ENCODE measurements at regions not wholly inside any gene's neighbourhood (a gene's known extent, or its start where the extent isn't known, plus 50 kb on each side); places are given as distances from the start of the nearest gene placed in this dataset.

DNA sequence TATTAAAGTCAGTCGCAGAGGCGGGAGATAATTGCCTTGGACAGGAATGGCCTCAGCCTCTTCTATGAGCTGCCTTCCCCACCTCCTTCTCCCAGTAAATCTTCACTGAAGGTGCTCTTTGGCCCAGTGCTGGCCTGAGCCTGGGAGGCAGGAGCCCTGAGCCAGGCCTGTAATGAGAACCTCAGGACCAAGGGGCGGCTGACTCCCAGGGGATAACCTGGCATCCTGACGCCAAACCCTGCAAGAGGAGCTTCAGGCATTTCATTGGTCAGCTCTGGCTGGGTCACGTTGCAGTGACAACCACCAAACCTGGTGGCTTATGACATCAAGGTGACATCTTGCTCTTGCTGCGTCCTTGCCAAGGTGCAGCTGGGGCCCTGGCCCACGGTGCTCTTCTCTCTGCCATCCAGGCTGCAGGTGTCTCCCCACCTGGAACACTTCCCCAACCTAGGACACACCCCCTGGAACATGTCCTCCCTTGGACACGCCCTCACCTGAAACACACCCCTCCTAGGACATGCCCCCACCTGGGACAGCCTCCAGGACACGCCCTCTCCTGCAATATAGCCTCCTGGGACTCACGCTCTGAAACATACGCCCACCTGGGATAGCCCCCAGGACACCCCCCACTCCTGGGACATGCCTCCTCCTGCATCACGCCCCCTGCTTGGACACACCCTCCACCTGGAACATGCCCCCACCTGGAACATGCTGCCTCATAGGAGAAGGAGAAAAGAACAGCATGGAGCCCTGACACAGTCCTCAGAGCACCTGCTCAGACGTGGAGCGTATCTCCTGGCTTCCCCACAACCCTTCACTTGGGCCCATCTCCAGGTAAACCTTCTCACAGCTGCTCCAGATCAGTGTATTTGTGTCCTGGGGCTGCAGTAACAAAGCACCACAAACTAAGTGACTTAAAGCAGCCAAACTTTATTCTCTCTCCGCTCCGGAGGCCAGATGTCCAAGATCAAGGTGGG lies 333.6 kb downstream of the NPHP4 start:
- DNase-seq (no peak), ATAC-seq (no peak)
- no peaks in the 10 kb centered on the region for H3K36me3 Mint-ChIP-seq
- H3K27ac Mint-ChIP-seq = peak overlapping the region in 1 of 10 donors; percentile 37
- H3K4me1 Mint-ChIP-seq = peaks cover 0 to 19% (median 6%) of the 10 kb centered on the region in 4 donors
- H3K27me3 Mint-ChIP-seq = peaks cover 0 to 13% (median 0%) of the 10 kb centered on the region in 5 donors
- POLR2A ChIA-PET = no interaction called here
- H3K9me3 Mint-ChIP-seq = peaks cover 0 to 13% (median 3%) of the 10 kb centered on the region in 9 donors
- H3K4me3 Mint-ChIP-seq = no peak overlapping the region

DNA sequence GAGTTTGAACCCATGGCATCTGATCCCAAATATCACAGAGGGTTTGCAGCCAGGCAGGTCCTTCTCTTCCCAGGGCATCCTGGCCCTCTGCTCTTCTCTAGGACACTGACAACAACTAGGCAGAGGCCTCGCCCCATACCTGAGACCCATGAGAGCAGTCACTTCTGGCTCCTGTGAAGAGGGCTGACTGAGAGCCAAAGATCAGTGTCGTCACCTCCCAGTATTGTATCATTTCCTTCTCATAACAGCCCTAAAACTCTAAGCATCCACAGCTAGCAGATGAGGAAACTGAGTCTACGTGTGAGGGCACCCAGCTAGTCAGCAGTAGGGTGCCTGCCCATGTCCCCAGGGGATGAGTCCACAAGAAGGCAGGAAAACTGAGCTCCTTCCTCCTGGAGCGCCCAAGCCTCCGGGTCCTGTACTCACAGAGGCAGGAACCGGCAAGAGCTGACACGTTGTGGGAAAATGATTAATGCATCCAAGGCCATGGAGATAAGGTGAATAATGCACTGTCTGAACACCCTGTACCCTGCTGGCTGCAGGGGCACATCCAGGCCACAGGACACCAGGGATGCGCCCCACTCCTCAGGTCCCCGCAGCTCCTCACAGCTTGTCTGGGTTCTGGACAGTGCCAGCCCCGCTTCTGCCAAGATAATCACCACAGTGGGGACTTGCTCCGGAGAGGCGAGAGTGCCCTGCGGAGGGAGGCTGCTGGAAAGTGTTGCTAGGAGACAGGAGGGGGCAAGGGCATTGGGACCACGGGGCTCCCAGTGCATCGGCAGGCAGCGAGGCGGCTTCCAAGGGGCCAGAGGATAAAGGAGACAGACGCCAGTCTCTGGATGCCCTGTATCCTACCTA lies 340.0 kb downstream of the NPHP4 start:
- H3K36me3 Mint-ChIP-seq = peaks cover 0 to 6% (median 0%) of the 10 kb centered on the region in 3 donors
- POLR2A ChIA-PET = no interaction called here
- H3K4me3 Mint-ChIP-seq = no peak overlapping the region
- peaks cover 6 to 49% (median 26%) of the 10 kb centered on the region in 5 donors for H3K27me3 Mint-ChIP-seq
- DNase-seq = no peak
- no peak for ATAC-seq
- H3K27ac Mint-ChIP-seq = peak overlapping the region in 1 of 10 donors; percentile 54
- H3K9me3 Mint-ChIP-seq = peaks cover 0 to 15% (median 3%) of the 10 kb centered on the region in 9 donors
- peaks cover 4 to 16% (median 9%) of the 10 kb centered on the region in 4 donors for H3K4me1 Mint-ChIP-seq

DNA sequence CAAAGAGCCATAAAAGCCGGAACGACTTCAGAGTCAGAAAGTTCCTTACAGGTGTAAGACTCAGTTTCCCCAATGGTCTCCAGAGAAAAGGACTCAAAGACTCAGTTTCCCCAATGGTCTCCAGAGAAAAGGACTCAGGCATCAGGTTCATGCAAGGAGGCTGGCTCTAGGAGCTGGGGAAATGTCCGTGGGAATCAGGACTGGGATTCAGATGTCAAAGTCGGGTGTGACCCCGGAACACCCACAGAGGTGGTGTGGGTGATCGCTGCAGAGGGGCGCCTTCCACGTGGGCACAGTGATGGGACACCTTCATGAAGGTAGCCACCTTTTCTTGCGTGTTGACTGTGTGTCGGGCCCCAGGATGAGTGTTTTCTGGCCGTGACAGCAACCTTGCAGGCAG lies 340.8 kb downstream of the NPHP4 start:
- ATAC-seq = no peak
- Mint-ChIP-seq H3K27ac (no peak overlapping the region), H3K4me3 (no peak overlapping the region), H3K9me3 (peaks cover 0 to 15% (median 4%) of the 10 kb centered on the region in 9 donors), H3K36me3 (peaks cover 0 to 6% (median 0%) of the 10 kb centered on the region in 3 donors), H3K4me1 (peaks cover 4 to 16% (median 10%) of the 10 kb centered on the region in 4 donors), H3K27me3 (peaks cover 9 to 51% (median 26%) of the 10 kb centered on the region in 5 donors)
- POLR2A ChIA-PET = no interaction called here
- no peak for DNase-seq

DNA sequence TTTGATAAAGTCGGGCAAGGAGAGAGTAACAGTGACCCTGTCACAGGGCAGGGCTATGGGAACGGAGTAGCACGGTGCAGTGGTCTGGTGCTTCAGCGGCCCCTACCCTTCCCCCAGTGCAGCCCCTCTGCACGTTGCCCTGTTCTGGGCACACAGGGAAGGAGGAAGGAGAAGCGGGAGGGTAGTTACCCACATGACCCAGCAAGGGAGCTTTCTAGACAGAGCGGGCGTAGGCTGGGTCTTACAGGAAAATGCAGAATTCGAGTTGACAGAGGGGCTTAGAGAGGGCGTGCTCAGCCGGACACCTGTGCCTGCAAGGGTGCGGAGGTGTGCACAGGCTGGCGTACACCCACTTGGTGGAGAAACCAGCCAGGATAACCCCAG lies 341.2 kb downstream of the NPHP4 start:
- H3K27me3 Mint-ChIP-seq = peaks cover 9 to 53% (median 26%) of the 10 kb centered on the region in 5 donors
- no peak for DNase-seq
- peaks cover 4 to 16% (median 10%) of the 10 kb centered on the region in 4 donors for H3K4me1 Mint-ChIP-seq
- no peak overlapping the region for H3K4me3 Mint-ChIP-seq
- peaks cover 0 to 15% (median 4%) of the 10 kb centered on the region in 9 donors for H3K9me3 Mint-ChIP-seq
- H3K36me3 Mint-ChIP-seq = peaks cover 0 to 6% (median 0%) of the 10 kb centered on the region in 3 donors
- POLR2A ChIA-PET = interaction anchor here (1.1 kb wide), 1 partner anchor 16 kb away, joined by 4 read pairs; no protein-coding TSS in a partner anchor
- no peak for ATAC-seq
- H3K27ac Mint-ChIP-seq = no peak overlapping the region

DNA sequence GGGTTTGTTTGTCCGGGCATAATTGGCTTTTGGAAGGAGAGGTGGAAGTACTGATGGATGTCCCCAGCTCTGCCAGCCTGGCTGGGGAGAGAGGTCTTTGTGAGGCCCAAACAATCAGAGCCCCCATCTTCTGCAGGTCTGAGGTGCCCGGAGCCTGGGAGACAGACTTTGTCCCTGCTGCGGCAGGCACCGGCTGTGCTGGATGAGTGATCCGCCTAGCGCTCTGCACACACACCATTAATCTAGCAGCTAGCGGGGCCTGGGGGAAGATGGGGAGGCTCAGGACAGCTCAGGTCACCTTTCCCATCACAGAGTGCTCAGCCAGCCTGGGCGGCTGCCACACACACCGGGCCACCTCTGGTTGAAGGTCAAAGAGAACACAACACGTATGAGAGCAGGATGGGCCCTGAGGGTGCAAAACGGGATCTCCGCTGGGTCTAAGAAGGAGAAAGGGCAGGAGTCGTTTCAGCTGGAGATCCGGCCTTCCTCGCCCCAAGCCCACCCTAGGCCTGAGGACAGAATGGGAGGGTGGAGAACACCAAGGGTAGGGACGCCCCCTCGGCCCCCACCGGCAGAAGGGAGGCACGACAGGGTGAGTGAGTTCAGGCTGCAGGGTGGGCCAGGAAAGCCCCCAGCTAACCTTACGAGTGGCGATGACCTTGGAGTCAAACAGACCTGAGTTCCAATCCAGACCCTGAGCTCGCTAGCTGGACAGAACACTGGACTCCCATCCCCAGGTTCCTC lies 341.8 kb downstream of the NPHP4 start:
- peak overlapping the region in 1 of 10 donors; percentile 33 for H3K27ac Mint-ChIP-seq
- H3K4me3 Mint-ChIP-seq = no peak overlapping the region
- peaks cover 4 to 16% (median 10%) of the 10 kb centered on the region in 4 donors for H3K4me1 Mint-ChIP-seq
- DNase-seq = no peak
- no peak for ATAC-seq
- H3K36me3 Mint-ChIP-seq = peaks cover 0 to 6% (median 0%) of the 10 kb centered on the region in 3 donors
- H3K9me3 Mint-ChIP-seq = peaks cover 0 to 18% (median 6%) of the 10 kb centered on the region in 9 donors
- H3K27me3 Mint-ChIP-seq = peaks cover 9 to 50% (median 26%) of the 10 kb centered on the region in 5 donors
- POLR2A ChIA-PET = interaction anchor here (1.1 kb wide), 1 partner anchor 17 kb away, joined by 4 read pairs; no protein-coding TSS in a partner anchor

DNA sequence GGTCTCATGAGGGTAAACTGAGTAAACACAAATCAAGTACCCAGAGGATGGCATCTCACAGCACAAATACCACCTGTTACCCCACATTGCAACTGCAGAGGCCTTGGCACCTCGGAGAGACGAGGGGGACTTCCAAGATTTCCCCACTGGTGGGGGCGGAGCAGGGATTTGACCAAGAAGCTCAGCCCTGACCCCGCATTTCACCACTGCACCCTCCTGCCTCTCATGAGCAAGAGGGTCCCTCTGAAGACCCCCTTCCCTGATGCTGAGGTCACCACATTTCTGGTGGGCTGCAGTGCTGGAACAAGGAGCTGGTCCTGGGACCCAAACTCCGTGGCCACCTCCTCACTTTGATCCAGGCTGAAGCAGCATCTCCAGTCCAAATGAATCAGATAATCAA lies 342.4 kb downstream of the NPHP4 start:
- ATAC-seq (no peak), DNase-seq (no peak)
- Mint-ChIP-seq H3K36me3 (peaks cover 0 to 6% (median 0%) of the 10 kb centered on the region in 3 donors), H3K9me3 (peaks cover 0 to 20% (median 7%) of the 10 kb centered on the region in 9 donors), H3K4me1 (peaks cover 4 to 16% (median 10%) of the 10 kb centered on the region in 4 donors), H3K27me3 (peaks cover 9 to 50% (median 26%) of the 10 kb centered on the region in 5 donors), H3K4me3 (no peak overlapping the region), H3K27ac (peak overlapping the region in 1 of 10 donors; percentile 33)
- POLR2A ChIA-PET = interaction anchor here (1.1 kb wide), 1 partner anchor 18 kb away, joined by 4 read pairs; no protein-coding TSS in a partner anchor

DNA sequence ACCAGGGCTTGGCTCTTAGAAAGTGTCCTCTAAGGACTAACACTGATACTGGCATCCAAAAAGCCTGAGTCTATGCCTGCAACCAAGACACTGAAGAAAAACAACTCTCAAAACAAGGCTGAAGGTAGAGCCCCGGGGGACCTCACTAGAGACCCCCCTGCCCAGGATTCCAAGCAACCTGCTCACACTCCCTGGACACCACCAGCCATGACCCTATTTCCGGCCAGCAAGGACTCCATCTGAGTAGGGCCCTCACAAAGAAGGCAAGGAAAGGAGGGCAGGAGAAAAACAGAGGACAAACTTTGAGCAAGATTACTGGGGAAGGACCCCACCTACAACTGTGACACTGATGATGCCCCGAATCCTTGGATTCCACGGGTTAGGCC lies 343.1 kb downstream of the NPHP4 start:
- no peak for DNase-seq
- POLR2A ChIA-PET = no interaction called here
- Mint-ChIP-seq H3K36me3 (peaks cover 0 to 6% (median 0%) of the 10 kb centered on the region in 3 donors), H3K27ac (no peak overlapping the region), H3K9me3 (peaks cover 0 to 20% (median 7%) of the 10 kb centered on the region in 9 donors), H3K27me3 (peaks cover 9 to 50% (median 26%) of the 10 kb centered on the region in 5 donors), H3K4me3 (no peak overlapping the region), H3K4me1 (peaks cover 4 to 16% (median 10%) of the 10 kb centered on the region in 4 donors)
- no peak for ATAC-seq

DNA sequence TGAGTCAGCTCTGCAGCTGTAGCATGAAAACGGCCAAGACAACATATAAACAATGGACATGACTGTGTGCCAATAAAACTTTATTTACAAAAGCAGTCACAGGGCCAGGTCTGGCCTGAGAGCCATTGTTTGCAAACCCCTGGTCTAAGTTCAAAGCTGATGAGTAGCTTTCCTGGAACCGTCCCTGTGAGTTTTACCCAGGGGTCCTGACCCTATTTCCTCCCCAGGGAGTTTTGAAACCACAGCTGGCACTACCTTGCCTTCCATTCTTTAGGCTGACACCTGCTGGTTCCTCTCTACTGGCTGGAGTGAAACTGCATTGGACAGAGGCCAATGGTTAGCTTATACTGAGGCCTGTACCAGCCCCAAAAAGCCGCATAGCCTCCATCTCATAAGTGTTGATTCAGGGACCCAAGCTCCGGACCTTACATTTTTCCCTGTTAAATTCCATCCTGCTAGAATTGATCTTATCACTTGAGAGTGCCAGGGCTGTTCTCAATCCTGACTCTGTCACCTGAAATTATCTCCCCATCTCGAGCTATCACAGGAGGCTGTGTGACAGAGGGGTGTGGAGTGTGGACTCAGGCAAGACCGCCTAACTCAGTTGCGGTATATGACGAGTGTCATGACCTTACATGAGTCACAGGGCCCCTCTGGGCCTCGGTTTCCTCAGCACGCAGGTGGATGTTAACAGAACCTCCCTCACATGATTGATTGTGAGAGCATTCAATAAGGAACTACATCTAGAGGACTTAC lies 343.6 kb downstream of the NPHP4 start:
- POLR2A ChIA-PET = no interaction called here
- Mint-ChIP-seq H3K36me3 (peaks cover 0 to 6% (median 0%) of the 10 kb centered on the region in 3 donors), H3K27me3 (peaks cover 9 to 47% (median 26%) of the 10 kb centered on the region in 5 donors), H3K4me3 (no peak overlapping the region), H3K4me1 (peaks cover 4 to 16% (median 9%) of the 10 kb centered on the region in 4 donors), H3K27ac (no peak overlapping the region), H3K9me3 (peaks cover 0 to 15% (median 4%) of the 10 kb centered on the region in 9 donors)
- DNase-seq = no peak
- no peak for ATAC-seq

DNA sequence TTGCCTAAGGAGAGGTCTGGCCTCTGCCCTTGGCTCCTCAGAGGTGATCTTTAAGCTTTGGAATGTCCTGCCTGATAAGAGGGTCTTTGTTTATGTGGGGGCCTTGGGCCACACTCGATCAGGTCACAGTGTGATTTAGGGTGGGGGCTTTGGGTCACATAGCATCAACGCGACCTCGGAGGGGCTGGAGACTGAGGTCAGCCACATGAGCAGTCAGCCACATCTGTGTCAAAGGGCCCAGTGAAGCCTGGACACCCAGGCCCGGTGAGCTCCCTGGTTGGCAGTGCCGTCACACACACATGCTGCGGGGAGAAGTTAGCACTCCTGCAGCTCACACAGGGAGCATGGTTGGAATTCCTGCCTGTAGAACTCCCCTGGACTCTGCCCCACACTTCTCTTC lies 345.0 kb downstream of the NPHP4 start:
- no peak overlapping the region for H3K27ac Mint-ChIP-seq
- no peak for DNase-seq
- H3K4me1 Mint-ChIP-seq = peaks cover 0 to 6% (median 4%) of the 10 kb centered on the region in 4 donors
- H3K4me3 Mint-ChIP-seq = no peak overlapping the region
- no peak for ATAC-seq
- no peaks in the 10 kb centered on the region for H3K36me3 Mint-ChIP-seq
- peaks cover 0 to 13% (median 3%) of the 10 kb centered on the region in 9 donors for H3K9me3 Mint-ChIP-seq
- H3K27me3 Mint-ChIP-seq = peaks cover 10 to 39% (median 26%) of the 10 kb centered on the region in 5 donors
- POLR2A ChIA-PET = no interaction called here

DNA sequence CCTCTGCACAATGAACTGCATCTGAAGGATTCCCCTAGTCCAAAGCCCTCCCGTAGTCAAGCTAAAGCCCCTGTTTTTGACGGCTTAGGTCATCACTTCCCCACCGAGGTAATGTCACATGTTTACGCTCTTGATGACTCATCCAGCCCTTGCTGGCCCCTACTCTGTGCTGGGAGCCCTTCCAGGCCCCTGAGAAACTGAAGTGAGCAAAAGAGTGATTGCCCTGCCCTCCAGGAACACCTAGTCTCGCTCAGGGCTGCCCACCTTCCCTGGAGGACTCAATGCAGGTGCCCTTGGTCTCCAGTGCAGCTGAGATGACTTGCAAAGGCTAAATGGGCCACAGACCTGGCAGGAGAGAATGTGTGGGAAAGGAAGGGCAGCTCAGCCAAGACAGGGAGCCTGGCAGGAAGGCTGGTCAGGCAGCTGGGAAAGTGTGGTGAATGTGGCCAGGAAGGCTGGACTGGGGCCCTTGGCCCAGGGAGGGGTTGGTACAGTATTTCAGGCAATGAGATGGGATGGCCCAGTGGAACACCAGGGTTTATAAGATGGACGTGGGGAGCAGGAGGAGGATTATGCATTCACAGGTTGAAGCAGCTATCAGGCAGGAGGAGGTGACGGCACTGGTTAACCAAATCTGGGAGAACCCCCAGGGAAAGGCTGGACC lies 345.6 kb downstream of the NPHP4 start:
- Mint-ChIP-seq H3K36me3 (no peaks in the 10 kb centered on the region), H3K9me3 (peaks cover 0 to 13% (median 3%) of the 10 kb centered on the region in 9 donors), H3K27ac (peak overlapping the region in 1 of 10 donors; percentile 43), H3K4me1 (peaks cover 0 to 6% (median under 1%) of the 10 kb centered on the region in 4 donors), H3K4me3 (no peak overlapping the region), H3K27me3 (peaks cover 8 to 38% (median 26%) of the 10 kb centered on the region in 5 donors)
- ATAC-seq (no peak), DNase-seq (no peak)
- POLR2A ChIA-PET = no interaction called here

DNA sequence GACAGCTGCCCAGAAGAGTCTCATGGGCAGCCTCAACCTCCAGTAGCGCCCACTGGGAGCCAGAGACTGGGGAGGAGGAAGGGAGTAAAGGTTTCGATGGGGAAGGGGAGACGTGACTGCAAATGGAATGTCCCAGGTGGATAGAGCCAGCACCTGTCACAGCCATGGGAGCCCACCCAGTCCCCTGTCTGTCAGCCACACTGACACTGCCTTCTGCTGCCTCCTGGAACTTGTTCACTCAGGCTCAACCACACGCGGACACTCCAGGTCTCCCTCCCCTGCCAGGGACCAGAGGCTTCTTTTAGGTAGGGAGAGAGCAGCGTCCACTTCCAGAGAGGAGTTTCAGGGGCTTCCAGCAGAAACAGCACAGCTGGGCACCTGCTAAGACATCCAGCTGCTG lies 346.3 kb downstream of the NPHP4 start:
- DNase-seq = no peak
- H3K27ac Mint-ChIP-seq = no peak overlapping the region

More for the DNA sequence above, 346.3 kb downstream of the NPHP4 start:
- Mint-ChIP-seq H3K9me3 (peaks cover 0 to 13% (median 3%) of the 10 kb centered on the region in 9 donors), H3K4me1 (peaks cover 0 to 7% (median 3%) of the 10 kb centered on the region in 4 donors), H3K27me3 (peaks cover 10 to 42% (median 26%) of the 10 kb centered on the region in 5 donors), H3K4me3 (no peak overlapping the region), H3K36me3 (no peaks in the 10 kb centered on the region)
- POLR2A ChIA-PET = no interaction called here
- no peak for ATAC-seq

Data from naive thymus-derived CD8-positive, alpha-beta T cell (primary cell).